ENCODE measurements at regions not wholly inside any gene's neighbourhood (a gene's known extent, or its start where the extent isn't known, plus 50 kb on each side); places are given as distances from the start of the nearest gene placed in this dataset.

GRCh38 chr11:25650319-25650718 lies 681.6 kb upstream of the ANO3 start:
- H3K27ac Mint-ChIP-seq, result no peak overlapping the region
- H3K9me3 Mint-ChIP-seq, result peaks cover 19% of the 10 kb centered on the region
- H3K4me3 Mint-ChIP-seq, result no peak overlapping the region
- no peaks in the 10 kb centered on the region for H3K36me3 Mint-ChIP-seq (ENCODE audit: low read depth)
- no peaks in the 10 kb centered on the region for H3K4me1 Mint-ChIP-seq (ENCODE audit: low read depth)
- no peaks in the 10 kb centered on the region for H3K27me3 Mint-ChIP-seq (ENCODE audit: low read depth)

- Mint-ChIP-seq H3K4me1 (ENCODE audit: low read depth) (no peaks in the 10 kb centered on the region), H3K4me3 (no peak overlapping the region), H3K9me3 (peaks cover 12% of the 10 kb centered on the region), H3K27me3 (ENCODE audit: low read depth) (no peaks in the 10 kb centered on the region), H3K36me3 (ENCODE audit: low read depth) (no peaks in the 10 kb centered on the region), H3K27ac (no peak overlapping the region)
Measured at GRCh38 chr11:25655636-25656035, 676.3 kb upstream of the ANO3 start.

- Mint-ChIP-seq H3K27me3 (ENCODE audit: low read depth) (no peaks in the 10 kb centered on the region), H3K27ac (no peak overlapping the region), H3K4me3 (no peak overlapping the region), H3K9me3 (peaks cover 14% of the 10 kb centered on the region), H3K36me3 (ENCODE audit: low read depth) (no peaks in the 10 kb centered on the region), H3K4me1 (ENCODE audit: low read depth) (no peaks in the 10 kb centered on the region)
Measured at GRCh38 chr11:25658916-25659315, 673.0 kb upstream of the ANO3 start.

GRCh38 chr11:25659706-25660105 lies 672.2 kb upstream of the ANO3 start:
- no peaks in the 10 kb centered on the region for H3K4me1 Mint-ChIP-seq (ENCODE audit: low read depth)
- H3K4me3 Mint-ChIP-seq, result no peak overlapping the region
- H3K27me3 Mint-ChIP-seq (ENCODE audit: low read depth), result no peaks in the 10 kb centered on the region
- peaks cover 14% of the 10 kb centered on the region for H3K9me3 Mint-ChIP-seq
- H3K36me3 Mint-ChIP-seq (ENCODE audit: low read depth), result no peaks in the 10 kb centered on the region
- H3K27ac Mint-ChIP-seq, result peak overlapping the region; percentile 2

GRCh38 chr11:25667871-25668270 lies 664.1 kb upstream of the ANO3 start:
- H3K27me3 Mint-ChIP-seq (ENCODE audit: low read depth), result no peaks in the 10 kb centered on the region

GRCh38 chr11:25691959-25692358 lies 640.0 kb upstream of the ANO3 start:
- H3K4me1 Mint-ChIP-seq (ENCODE audit: low read depth), result no peaks in the 10 kb centered on the region
- H3K27me3 Mint-ChIP-seq (ENCODE audit: low read depth), result no peaks in the 10 kb centered on the region
- peaks cover 19% of the 10 kb centered on the region for H3K9me3 Mint-ChIP-seq
- no peak overlapping the region for H3K4me3 Mint-ChIP-seq
- H3K36me3 Mint-ChIP-seq (ENCODE audit: low read depth), result no peaks in the 10 kb centered on the region
- H3K27ac Mint-ChIP-seq, result no peak overlapping the region

More at GRCh38 chr11:25667871-25668270, 664.1 kb upstream of the ANO3 start:
- no peak overlapping the region for H3K4me3 Mint-ChIP-seq
- no peak overlapping the region for H3K27ac Mint-ChIP-seq
- no peaks in the 10 kb centered on the region for H3K4me1 Mint-ChIP-seq (ENCODE audit: low read depth)
- H3K36me3 Mint-ChIP-seq (ENCODE audit: low read depth), result no peaks in the 10 kb centered on the region
- peaks cover 24% of the 10 kb centered on the region for H3K9me3 Mint-ChIP-seq

GRCh38 chr11:25702417-25702816 lies 629.5 kb upstream of the ANO3 start:
- no peaks in the 10 kb centered on the region for H3K4me1 Mint-ChIP-seq (ENCODE audit: low read depth)
- no peak overlapping the region for H3K4me3 Mint-ChIP-seq
- H3K27me3 Mint-ChIP-seq (ENCODE audit: low read depth), result no peaks in the 10 kb centered on the region
- H3K36me3 Mint-ChIP-seq (ENCODE audit: low read depth), result no peaks in the 10 kb centered on the region
- H3K9me3 Mint-ChIP-seq, result peaks cover 6% of the 10 kb centered on the region
- H3K27ac Mint-ChIP-seq, result no peak overlapping the region

GRCh38 chr11:25710975-25711374 lies 621.0 kb upstream of the ANO3 start:
- peaks cover 9% of the 10 kb centered on the region for H3K9me3 Mint-ChIP-seq
- H3K27me3 Mint-ChIP-seq (ENCODE audit: low read depth), result no peaks in the 10 kb centered on the region
- H3K4me3 Mint-ChIP-seq, result no peak overlapping the region
- no peak overlapping the region for H3K27ac Mint-ChIP-seq
- no peaks in the 10 kb centered on the region for H3K4me1 Mint-ChIP-seq (ENCODE audit: low read depth)
- no peaks in the 10 kb centered on the region for H3K36me3 Mint-ChIP-seq (ENCODE audit: low read depth)

GRCh38 chr11:25727944-25728343 lies 604.0 kb upstream of the ANO3 start:
- H3K4me3 Mint-ChIP-seq, result no peak overlapping the region
- no peaks in the 10 kb centered on the region for H3K36me3 Mint-ChIP-seq (ENCODE audit: low read depth)
- H3K4me1 Mint-ChIP-seq (ENCODE audit: low read depth), result no peaks in the 10 kb centered on the region
- H3K27ac Mint-ChIP-seq, result no peak overlapping the region
- peaks cover 42% of the 10 kb centered on the region for H3K9me3 Mint-ChIP-seq
- no peaks in the 10 kb centered on the region for H3K27me3 Mint-ChIP-seq (ENCODE audit: low read depth)

- Mint-ChIP-seq H3K4me3 (no peak overlapping the region), H3K9me3 (peaks cover 30% of the 10 kb centered on the region), H3K36me3 (ENCODE audit: low read depth) (no peaks in the 10 kb centered on the region), H3K27me3 (ENCODE audit: low read depth) (no peaks in the 10 kb centered on the region), H3K27ac (no peak overlapping the region), H3K4me1 (ENCODE audit: low read depth) (no peaks in the 10 kb centered on the region)
Measured at GRCh38 chr11:25730230-25730629, 601.7 kb upstream of the ANO3 start.

GRCh38 chr11:25733777-25734176 lies 598.2 kb upstream of the ANO3 start:
- peaks cover 8% of the 10 kb centered on the region for H3K9me3 Mint-ChIP-seq
- H3K4me1 Mint-ChIP-seq (ENCODE audit: low read depth), result no peaks in the 10 kb centered on the region
- H3K27me3 Mint-ChIP-seq (ENCODE audit: low read depth), result no peaks in the 10 kb centered on the region
- no peak overlapping the region for H3K4me3 Mint-ChIP-seq
- no peaks in the 10 kb centered on the region for H3K36me3 Mint-ChIP-seq (ENCODE audit: low read depth)
- H3K27ac Mint-ChIP-seq, result no peak overlapping the region

- no peak overlapping the region for H3K4me3 Mint-ChIP-seq
Measured at GRCh38 chr11:25734591-25735211, 597.2 kb upstream of the ANO3 start.

GRCh38 chr11:25737071-25737675 lies 594.8 kb upstream of the ANO3 start:
- Mint-ChIP-seq H3K4me1 (ENCODE audit: low read depth) (no peaks in the 10 kb centered on the region), H3K4me3 (no peak overlapping the region), H3K36me3 (ENCODE audit: low read depth) (no peaks in the 10 kb centered on the region), H3K27ac (no peak overlapping the region), H3K9me3 (peaks cover 15% of the 10 kb centered on the region), H3K27me3 (ENCODE audit: low read depth) (no peaks in the 10 kb centered on the region)

More at GRCh38 chr11:25734591-25735211, 597.2 kb upstream of the ANO3 start:
- Mint-ChIP-seq H3K4me1 (ENCODE audit: low read depth) (no peaks in the 10 kb centered on the region), H3K27ac (no peak overlapping the region), H3K27me3 (ENCODE audit: low read depth) (no peaks in the 10 kb centered on the region), H3K9me3 (peaks cover 15% of the 10 kb centered on the region), H3K36me3 (ENCODE audit: low read depth) (no peaks in the 10 kb centered on the region)

- Mint-ChIP-seq H3K36me3 (ENCODE audit: low read depth) (no peaks in the 10 kb centered on the region), H3K27me3 (ENCODE audit: low read depth) (no peaks in the 10 kb centered on the region), H3K4me3 (no peak overlapping the region), H3K4me1 (ENCODE audit: low read depth) (no peaks in the 10 kb centered on the region), H3K27ac (no peak overlapping the region), H3K9me3 (peaks cover 19% of the 10 kb centered on the region)
Measured at GRCh38 chr11:25741886-25742285, 590.0 kb upstream of the ANO3 start.

GRCh38 chr11:25742800-25743199 lies 589.1 kb upstream of the ANO3 start:
- H3K9me3 Mint-ChIP-seq, result peaks cover 19% of the 10 kb centered on the region
- no peak overlapping the region for H3K27ac Mint-ChIP-seq
- no peaks in the 10 kb centered on the region for H3K36me3 Mint-ChIP-seq (ENCODE audit: low read depth)
- H3K4me1 Mint-ChIP-seq (ENCODE audit: low read depth), result no peaks in the 10 kb centered on the region
- no peak overlapping the region for H3K4me3 Mint-ChIP-seq
- H3K27me3 Mint-ChIP-seq (ENCODE audit: low read depth), result no peaks in the 10 kb centered on the region
